Thymus (tissue), 11 donors: ENCODE measurements at regions not wholly inside any gene's neighbourhood (a gene's known extent, or its start where the extent isn't known, plus 50 kb on each side); places are given as distances from the start of the nearest gene placed in this dataset.
"Not testable (repeated sequence)": the region's sequence is repeated elsewhere in the genome, so short reads cannot be mapped to it uniquely, and the experiment has no call there.

Source experiments
- DNase-seq, 9 donors: peaks; one replicate each; pipeline ENCODE4 v3.0.0-alpha.2; 2013; ENCODE audit warnings: low spot score in 9 of 9, low read depth in 6 of 9, missing footprints in 1 of 9
- H3K27ac ChIP-seq, 2 donors: one replicate each; pipeline ENCODE4 v1.5.1; 2013; ENCODE audit warnings: control low read depth in 1 of 2, low read depth in 1 of 2, low read length in 1 of 2, mild to moderate bottlenecking in 1 of 2, moderate library complexity in 1 of 2
- H3K27me3 ChIP-seq, 2 donors: one replicate each; pipeline ENCODE4 v1.5.1; 2013; ENCODE audit warnings: low read length in 1 of 2; ENCODE audit not compliant: control insufficient read depth in 2 of 2, insufficient read depth in 1 of 2
- H3K36me3 ChIP-seq, 2 donors: one replicate each; pipeline ENCODE4 v1.5.1; 2013; ENCODE audit warnings: low read length in 1 of 2, mild to moderate bottlenecking in 1 of 2, moderate library complexity in 1 of 2; ENCODE audit not compliant: control insufficient read depth in 2 of 2, insufficient read depth in 2 of 2
- H3K4me1 ChIP-seq, 2 donors: one replicate each; pipeline ENCODE4 v1.5.1; 2013; ENCODE audit warnings: low read length in 2 of 2; ENCODE audit not compliant: control insufficient read depth in 2 of 2, insufficient read depth in 2 of 2
- H3K4me3 ChIP-seq, 2 donors: one replicate each; pipeline ENCODE4 v1.5.1; 2013; ENCODE audit warnings: low read length in 2 of 2, control low read depth in 1 of 2, mild to moderate bottlenecking in 1 of 2
- H3K9me3 ChIP-seq, 2 donors: one replicate each; pipeline ENCODE4 v1.5.1; 2013; ENCODE audit warnings: low read length in 1 of 2, mild to moderate bottlenecking in 1 of 2; ENCODE audit not compliant: control insufficient read depth in 2 of 2, insufficient read depth in 1 of 2
- WGBS: extraction: QIAGEN DNeasy Blood & Tissue Kit; methylation state at CpG from one replicate; pipeline ENCODE4 v1.1.7; 2013; 5-methylcytosine and 5-hydroxymethylcytosine counted together
- donor health status: healthy.

DNA sequence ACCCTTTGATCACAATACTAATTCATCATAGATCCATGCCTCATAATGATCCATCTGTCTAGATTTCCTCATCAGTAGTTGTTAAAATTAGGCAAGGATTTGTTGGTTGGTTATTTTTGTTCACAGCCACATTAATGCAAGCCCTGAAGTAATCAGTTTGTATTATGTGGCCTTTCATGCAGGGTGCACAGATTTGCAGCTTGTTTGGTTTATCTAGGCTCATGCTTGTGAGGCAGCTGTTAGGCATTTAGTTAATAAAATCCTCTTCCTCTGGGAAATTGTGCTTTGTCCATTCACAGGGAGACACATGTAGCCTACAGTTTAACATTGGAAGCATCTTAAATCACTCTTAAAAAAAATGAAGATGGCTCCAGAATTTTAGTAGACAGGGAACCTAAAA, 162.8 kb upstream of the ZNF385D start:
- H3K4me1 ChIP-seq: no peaks in the 10 kb centered on the region
- H3K27ac ChIP-seq: no peak overlapping the region
- no peak for DNase-seq
- no peak overlapping the region for H3K4me3 ChIP-seq
- no peaks in the 10 kb centered on the region for H3K36me3 ChIP-seq
- no peaks in the 10 kb centered on the region for H3K27me3 ChIP-seq
- H3K9me3 ChIP-seq: no peaks in the 10 kb centered on the region

DNA sequence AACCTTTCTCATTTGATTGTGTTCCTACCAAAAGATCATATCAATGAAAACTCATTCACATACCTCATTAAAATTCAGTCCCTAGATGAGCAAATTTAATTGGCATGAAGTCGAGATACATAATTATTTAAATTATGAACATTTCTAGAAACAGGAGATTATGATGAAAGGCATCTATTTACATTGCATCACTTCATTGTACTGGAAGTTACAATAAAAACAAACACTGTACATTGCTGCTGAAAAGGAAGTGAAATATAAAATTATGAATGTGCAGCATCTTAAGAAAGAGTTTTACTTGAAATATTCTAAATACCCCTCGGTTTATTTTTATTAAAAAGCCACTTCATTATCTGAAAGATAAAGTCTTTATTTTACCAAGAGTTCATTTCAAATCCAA, 163.4 kb upstream of the ZNF385D start:
- Histone ChIP-seq H3K9me3 (no peaks in the 10 kb centered on the region), H3K27ac (no peak overlapping the region), H3K4me3 (no peak overlapping the region), H3K4me1 (no peaks in the 10 kb centered on the region), H3K27me3 (no peaks in the 10 kb centered on the region), H3K36me3 (no peaks in the 10 kb centered on the region)
- 86% methylated on average over 2 of the region's 2 CpGs for WGBS
- DNase-seq: no peak

DNA sequence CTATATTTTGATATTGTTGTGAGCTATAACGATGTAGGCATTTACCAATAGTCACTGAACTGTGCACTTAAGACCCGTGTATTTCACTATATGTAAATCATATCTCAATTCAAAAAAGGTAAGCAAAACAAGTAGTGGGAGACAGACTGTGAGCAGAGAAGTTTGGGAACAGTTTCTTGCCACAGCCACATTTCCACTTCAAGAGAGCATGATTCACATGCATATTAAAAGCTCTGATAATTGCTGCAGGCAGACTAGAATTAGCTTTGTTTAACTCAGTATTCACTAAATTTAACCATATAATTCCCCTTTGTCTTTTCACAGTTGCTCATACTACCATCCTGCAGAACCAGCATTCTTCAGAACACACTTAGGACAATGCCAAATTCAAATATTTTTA, 168.4 kb upstream of the ZNF385D start:
- Histone ChIP-seq H3K4me3 (no peak overlapping the region), H3K27me3 (no peaks in the 10 kb centered on the region), H3K9me3 (no peaks in the 10 kb centered on the region), H3K36me3 (no peaks in the 10 kb centered on the region), H3K27ac (no peak overlapping the region), H3K4me1 (no peaks in the 10 kb centered on the region)
- DNase-seq: no peak
- 83% methylated on average over 2 of the region's 2 CpGs for WGBS

DNA sequence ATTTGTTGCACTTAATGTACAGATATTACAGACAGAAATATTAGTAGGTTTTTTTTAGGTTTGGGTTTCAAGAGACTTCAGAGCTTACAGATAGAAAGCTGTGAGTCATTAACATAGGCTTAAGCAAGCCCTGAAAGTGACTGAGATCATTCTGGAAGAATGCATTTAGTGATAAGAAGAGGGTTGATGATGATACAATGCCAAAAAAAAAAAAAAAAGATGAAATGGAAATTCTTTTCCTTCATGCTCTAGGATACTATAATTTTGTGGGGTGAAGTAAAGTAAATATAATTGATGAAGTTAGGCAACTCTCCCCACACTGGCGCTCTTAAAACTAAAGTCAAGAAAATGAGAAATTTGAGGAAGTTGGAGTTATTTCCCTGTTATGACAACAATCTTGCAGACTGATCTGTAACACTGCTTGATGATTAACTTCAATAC, 169.4 kb upstream of the ZNF385D start:
- Histone ChIP-seq H3K27me3 (no peaks in the 10 kb centered on the region), H3K36me3 (no peaks in the 10 kb centered on the region), H3K4me1 (no peaks in the 10 kb centered on the region), H3K27ac (no peak overlapping the region), H3K9me3 (no peaks in the 10 kb centered on the region), H3K4me3 (no peak overlapping the region)
- no peak for DNase-seq
- 71% methylated on average over 1 of the region's 1 CpG for WGBS

DNA sequence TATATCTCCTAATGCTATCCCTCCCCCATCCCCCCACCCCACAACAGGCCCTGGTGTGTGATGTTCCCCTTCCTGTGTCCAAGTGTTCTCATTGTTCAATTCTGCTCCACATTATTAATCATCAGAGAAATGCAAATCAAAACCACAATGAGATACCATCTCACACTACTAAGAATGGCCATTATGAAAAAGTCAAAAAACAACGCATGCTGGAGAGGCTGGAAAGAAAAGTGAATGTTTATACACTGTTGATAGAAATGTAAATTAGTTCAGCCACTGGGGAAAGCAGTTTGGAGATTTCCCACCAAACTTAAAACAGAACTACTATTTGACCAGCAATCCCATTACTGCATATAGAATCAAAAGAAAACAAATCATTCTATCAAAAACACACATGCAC, 172.1 kb upstream of the ZNF385D start:
- not testable (repeated sequence) for H3K27me3 ChIP-seq, H3K9me3 ChIP-seq, H3K36me3 ChIP-seq, H3K27ac ChIP-seq, H3K4me1 ChIP-seq, H3K4me3 ChIP-seq, DNase-seq
- 77% methylated on average over 1 of the region's 1 CpG for WGBS

DNA sequence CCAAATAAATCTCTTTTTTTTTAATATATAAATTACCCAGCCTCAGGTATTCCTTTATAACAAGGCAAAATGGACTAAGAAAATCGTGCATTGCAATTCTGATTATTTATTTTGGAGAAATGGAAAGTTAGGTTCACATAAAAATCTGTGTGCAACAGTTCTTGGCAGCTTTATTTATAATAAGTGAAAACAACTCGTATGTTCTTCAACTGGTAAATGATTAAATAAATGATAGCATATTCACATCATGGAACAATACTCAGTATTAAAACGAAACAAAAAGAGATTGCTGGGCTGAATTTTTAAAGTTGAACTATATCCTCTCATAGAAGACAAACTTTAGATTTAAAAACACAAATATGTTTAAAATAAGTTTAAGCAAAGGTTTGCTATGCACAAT, 176.3 kb upstream of the ZNF385D start:
- WGBS: 82% methylated on average over 3 of the region's 3 CpGs
- H3K27me3 ChIP-seq: no peaks in the 10 kb centered on the region
- H3K9me3 ChIP-seq: no peaks in the 10 kb centered on the region
- no peak overlapping the region for H3K27ac ChIP-seq
- H3K4me1 ChIP-seq: no peaks in the 10 kb centered on the region
- no peak for DNase-seq
- no peak overlapping the region for H3K4me3 ChIP-seq
- H3K36me3 ChIP-seq: no peaks in the 10 kb centered on the region

DNA sequence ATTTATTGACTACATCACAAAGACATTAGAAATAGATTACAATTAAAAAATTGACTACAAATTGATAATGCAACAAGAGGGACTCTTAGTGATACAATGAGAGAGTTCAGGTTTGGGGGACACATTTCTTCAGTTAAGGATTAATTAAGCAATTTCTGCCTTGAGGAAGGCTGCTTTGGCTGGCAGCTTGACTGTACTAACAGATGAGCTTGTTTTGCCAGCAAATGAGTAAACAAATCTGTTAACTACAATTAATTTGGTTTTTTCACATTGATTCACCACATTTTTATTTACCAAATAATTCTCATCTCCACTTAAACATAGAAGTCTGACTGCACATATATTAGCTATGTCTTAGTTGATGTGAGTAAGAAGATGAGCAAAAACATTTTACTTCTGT, 183.6 kb upstream of the ZNF385D start:
- Histone ChIP-seq H3K27ac (no peak overlapping the region), H3K9me3 (no peaks in the 10 kb centered on the region), H3K4me3 (no peak overlapping the region), H3K27me3 (no peaks in the 10 kb centered on the region), H3K4me1 (no peaks in the 10 kb centered on the region), H3K36me3 (no peaks in the 10 kb centered on the region)
- no peak for DNase-seq

DNA sequence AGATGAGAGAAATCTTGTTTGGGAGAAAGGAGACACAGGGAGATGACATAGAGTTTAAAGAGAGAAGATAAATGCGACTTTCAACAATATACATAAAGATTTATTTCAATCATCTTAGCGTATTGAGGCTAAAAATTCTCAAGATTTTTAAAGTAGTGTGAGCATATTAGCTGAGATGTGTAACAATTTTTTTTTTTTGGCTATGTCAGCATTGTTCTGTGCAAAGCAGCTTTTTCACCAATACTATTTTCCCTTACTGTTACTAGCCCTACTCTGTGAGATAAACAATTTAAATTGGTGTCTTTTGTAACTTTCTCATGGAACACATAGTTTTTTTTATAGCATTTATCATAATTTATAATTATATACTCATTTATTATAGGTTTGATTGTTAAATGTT, 185.2 kb upstream of the ZNF385D start:
- Histone ChIP-seq H3K4me1 (no peaks in the 10 kb centered on the region), H3K36me3 (no peaks in the 10 kb centered on the region), H3K9me3 (no peaks in the 10 kb centered on the region), H3K4me3 (no peak overlapping the region), H3K27ac (no peak overlapping the region), H3K27me3 (no peaks in the 10 kb centered on the region)
- 94% methylated on average over 2 of the region's 2 CpGs for WGBS
- DNase-seq: no peak

DNA sequence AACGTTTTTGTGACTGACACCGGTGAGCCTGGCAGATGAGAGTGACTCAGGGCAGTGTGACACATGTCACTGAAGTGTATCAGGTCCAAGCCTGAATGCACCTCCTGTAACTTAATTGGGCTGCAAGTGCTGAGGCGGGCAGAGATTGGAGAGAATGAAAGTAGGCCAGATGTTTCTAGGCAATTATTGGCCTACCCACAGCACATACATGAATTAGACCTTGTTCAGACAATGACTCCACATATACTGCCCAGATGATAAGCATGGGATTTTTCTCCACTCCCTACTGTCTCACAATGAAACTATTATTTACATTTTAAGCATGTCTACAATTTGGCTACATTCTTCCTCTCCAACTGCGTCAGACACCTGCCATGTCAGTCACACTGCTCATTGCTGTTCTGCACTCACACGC, 187.3 kb upstream of the ZNF385D start:
- Histone ChIP-seq H3K27me3 (no peaks in the 10 kb centered on the region), H3K27ac (no peak overlapping the region), H3K36me3 (no peaks in the 10 kb centered on the region), H3K4me1 (no peaks in the 10 kb centered on the region), H3K9me3 (no peaks in the 10 kb centered on the region), H3K4me3 (no peak overlapping the region)
- 94% methylated on average over 5 of the region's 5 CpGs for WGBS
- DNase-seq: no peak

DNA sequence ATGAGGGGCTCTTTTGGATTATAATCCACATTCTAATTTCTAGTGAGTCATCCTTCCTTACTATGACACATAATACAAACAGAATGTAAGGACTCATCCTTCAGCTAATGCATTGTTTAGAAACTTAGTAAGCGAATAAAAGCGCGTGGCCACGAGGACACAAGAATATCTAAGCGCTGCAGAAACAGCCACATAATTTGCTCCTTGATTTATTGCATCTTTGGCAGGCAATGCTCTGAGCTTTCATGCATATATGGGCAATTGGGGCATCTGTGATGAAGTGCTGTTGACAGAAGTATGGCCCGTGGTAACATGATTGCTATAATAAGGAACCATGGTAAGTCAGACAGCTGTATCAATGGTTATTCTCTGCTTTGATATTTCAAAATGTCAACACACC, 191.3 kb upstream of the ZNF385D start:
- Histone ChIP-seq H3K9me3 (no peaks in the 10 kb centered on the region), H3K27ac (no peak overlapping the region), H3K36me3 (no peaks in the 10 kb centered on the region), H3K4me3 (no peak overlapping the region), H3K4me1 (no peaks in the 10 kb centered on the region), H3K27me3 (no peaks in the 10 kb centered on the region)
- WGBS: 92% methylated on average over 6 of the region's 6 CpGs
- DNase-seq: no peak
